GM12865 (cell line): ENCODE measurements at regions not wholly inside any gene's neighbourhood (a gene's known extent, or its start where the extent isn't known, plus 50 kb on each side); places are given as distances from the start of the nearest gene placed in this dataset.

ENCODE experiments used
- DNase-seq: peaks from one replicate; pipeline ENCODE4 v3.0.0; 2010; ENCODE audit warnings: low read depth
- H3K4me3 ChIP-seq: 2 replicates; pipeline ENCODE4 v1.5.1; 2011; ENCODE audit warnings: mild to moderate bottlenecking, low read depth, low read length, control low read depth
- TF ChIP-seq, protein P1 (sequence below): IDR thresholded peaks from 2 replicates; pipeline ENCODE4 v1.5.1; 2011; ENCODE audit warnings: low read length, control low read depth, low read depth, inconsistent platforms; ENCODE audit not compliant: insufficient read depth; ENCODE audit errors: missing control alignments

DNA sequence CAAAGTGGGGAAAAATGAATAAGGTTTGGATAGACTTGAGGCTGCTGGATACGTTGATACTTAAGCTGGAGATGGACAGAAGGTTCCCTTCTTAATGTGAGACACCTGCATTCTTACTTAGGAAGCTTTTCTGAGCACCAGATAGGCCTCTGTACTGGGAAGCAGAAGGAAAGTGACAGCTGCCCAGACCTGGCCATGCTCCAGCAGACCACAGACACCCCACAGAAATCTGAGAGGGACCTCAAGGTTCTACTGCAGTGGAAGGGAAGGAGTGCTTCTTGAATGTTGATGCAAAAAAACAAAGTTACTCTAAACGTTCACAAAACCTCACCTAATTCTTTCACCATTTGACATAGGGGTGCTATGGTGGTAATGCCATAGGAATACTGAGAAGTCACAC is 642.1 kb upstream of the ID2 start:
- H3K4me3 ChIP-seq = no peak overlapping the region
- TF ChIP-seq, protein P1, sequence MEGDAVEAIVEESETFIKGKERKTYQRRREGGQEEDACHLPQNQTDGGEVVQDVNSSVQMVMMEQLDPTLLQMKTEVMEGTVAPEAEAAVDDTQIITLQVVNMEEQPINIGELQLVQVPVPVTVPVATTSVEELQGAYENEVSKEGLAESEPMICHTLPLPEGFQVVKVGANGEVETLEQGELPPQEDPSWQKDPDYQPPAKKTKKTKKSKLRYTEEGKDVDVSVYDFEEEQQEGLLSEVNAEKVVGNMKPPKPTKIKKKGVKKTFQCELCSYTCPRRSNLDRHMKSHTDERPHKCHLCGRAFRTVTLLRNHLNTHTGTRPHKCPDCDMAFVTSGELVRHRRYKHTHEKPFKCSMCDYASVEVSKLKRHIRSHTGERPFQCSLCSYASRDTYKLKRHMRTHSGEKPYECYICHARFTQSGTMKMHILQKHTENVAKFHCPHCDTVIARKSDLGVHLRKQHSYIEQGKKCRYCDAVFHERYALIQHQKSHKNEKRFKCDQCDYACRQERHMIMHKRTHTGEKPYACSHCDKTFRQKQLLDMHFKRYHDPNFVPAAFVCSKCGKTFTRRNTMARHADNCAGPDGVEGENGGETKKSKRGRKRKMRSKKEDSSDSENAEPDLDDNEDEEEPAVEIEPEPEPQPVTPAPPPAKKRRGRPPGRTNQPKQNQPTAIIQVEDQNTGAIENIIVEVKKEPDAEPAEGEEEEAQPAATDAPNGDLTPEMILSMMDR = no peak
- no peak for DNase-seq

DNA sequence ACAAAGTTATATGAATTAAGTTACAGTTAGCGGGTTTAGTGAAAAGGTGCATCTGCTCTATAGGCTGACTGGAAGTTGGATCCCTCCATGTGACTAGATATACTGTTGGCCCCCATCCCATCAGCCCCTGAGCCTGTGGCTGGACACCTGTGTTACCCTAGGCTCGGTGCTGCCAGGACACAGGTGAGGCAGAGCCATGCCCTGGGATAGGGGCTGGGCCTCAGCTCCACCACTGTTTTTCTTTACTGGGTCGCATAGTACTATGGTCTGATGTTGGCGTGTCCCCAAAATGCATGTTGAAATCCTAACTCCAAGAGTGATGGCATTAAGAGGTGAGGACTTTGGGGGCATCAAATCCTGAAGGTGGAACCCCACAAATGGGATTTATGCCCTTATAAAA is 638.6 kb upstream of the ID2 start:
- TF ChIP-seq, protein P1 = no peak
- DNase-seq = no peak
- H3K4me3 ChIP-seq = no peak overlapping the region

DNA sequence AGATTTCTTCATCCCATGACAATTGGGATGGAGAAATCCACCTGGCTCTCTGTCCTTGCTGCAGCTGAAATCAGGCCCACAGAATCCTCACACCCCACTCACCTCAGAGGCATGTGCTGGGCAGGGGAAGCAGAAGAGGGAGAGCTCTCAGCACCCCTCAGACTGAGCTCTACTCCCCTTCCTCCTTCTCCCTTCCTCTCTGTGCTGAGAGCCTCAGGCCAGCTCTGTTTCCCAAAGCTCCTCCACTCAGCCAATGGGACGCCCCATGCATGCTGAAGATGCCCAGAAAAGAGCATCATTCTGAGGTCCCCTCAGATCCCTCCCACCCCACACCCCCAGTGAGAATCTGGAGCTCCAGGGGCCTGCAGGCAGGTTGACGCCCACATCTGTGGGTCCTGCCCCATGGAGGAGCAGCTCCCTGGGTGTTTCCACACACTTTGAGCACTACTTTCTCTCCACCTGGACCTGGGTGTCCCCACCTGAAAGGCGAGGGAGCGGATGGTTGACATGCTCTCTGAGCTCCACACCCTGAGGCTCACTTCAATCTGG is 637.7 kb upstream of the ID2 start:
- DNase-seq = no peak
- H3K4me3 ChIP-seq = no peak overlapping the region
- TF ChIP-seq, protein P1 = no peak

DNA sequence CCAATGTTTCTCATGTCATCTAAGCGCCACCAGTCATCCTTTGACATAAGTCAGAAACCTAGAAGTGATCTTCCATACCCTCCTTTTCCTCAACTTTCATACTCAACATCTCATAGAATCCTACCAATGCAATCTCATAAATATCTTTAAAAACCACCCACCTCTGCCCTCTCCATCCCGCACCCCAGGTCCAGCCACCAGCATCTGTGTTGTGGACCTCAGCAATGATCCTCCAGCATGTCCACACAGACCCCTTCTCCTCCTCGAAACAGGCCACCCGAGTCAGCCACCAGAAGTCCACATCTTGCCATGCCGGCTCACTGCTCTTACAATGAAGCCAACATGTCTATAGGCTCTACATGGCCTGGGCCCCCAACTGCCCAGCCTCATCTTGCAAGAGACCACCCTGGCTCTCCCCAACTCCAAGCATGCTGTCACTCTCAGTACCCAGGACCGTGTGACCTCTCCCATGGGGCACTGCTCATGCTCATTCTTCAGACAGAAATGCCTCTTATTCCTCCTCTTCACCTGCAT is 636.7 kb upstream of the ID2 start:
- TF ChIP-seq, protein P1 = no peak
- no peak for DNase-seq
- no peak overlapping the region for H3K4me3 ChIP-seq

DNA sequence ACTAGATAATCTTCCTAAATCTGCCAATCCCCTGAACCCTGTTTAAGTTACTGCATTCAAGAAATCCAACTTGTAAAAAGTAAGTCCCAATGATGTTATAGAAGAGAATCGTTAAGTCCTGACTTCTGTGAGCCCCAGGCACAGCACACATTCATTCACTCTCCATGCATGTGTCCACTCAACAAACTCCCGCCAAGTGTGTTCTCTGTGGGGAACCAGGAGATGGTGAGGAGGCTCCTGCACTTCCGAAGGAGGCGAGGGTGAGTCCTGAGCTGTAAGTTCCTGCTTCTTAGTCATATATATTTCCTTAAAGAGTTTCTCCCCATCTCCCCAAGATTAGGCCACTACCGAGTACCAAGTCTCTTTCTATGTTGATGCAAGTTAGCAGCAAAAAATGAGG is 635.0 kb upstream of the ID2 start:
- TF ChIP-seq, protein P1 = no peak
- H3K4me3 ChIP-seq = no peak overlapping the region
- DNase-seq = no peak

DNA sequence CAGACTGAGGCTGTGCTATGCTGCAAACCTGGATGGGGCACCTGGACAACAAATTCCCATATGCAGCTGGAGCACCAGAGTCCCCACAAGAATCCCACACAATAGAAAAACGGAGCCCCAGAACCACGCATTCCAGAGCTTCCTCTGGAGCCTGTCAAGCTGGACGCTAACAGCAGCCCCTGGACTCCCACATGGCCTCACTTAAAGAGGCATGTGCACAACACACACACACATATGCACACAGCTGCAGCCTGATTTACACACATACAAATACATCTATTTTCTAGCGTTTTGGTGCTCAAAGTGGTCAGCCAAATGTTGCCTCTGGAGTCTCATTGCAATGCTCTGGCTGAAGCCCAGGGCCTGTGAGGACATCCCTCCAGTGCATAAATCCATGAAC is 632.7 kb upstream of the ID2 start:
- H3K4me3 ChIP-seq = no peak overlapping the region
- TF ChIP-seq, protein P1 = no peak
- no peak for DNase-seq
